H1 (cell line): ENCODE measurements at regions not wholly inside any gene's neighbourhood (a gene's known extent, or its start where the extent isn't known, plus 50 kb on each side); places are given as distances from the start of the nearest gene placed in this dataset.

Source experiments
- CTCF ChIA-PET: fragments of 300-600 bp; sonication (Branson Sonifier 250); formaldehyde crosslinking; loops from one replicate; lab custom pipeline; 2021; ENCODE audit not compliant: partially characterized antibody; lab: Charles Lee
- POLR2A ChIA-PET: fragments of 300-600 bp; sonication (Branson Sonifier 250); formaldehyde crosslinking; loops from one replicate; lab custom pipeline; 2021; ENCODE audit warnings: inconsistent platforms; ENCODE audit not compliant: partially characterized antibody; lab: Charles Lee
- DNase-seq, 2 experiments: peaks; one replicate each; pipeline versions ENCODE4 v3.0.0 to v3.0.0-alpha.2; 2010 to 2022; ENCODE audit warnings: low spot score in 2 of 2, low read depth in 1 of 2, mixed read lengths in 1 of 2
- FAIRE-seq: peaks from 2 replicates; lab custom pipeline; 2011; peaks lifted over from hg19 to GRCh38; lab: Jason Lieb, UNC
- H2AFZ ChIP-seq: 2 replicates; pipeline ENCODE4 v1.8.1; 2012; ENCODE audit warnings: low read length, inconsistent platforms
- H2AK5ac ChIP-seq: 2 replicates; pipeline ENCODE4 v1.6.1; 2013; ENCODE audit warnings: low read depth, low read length
- H2BK120ac ChIP-seq: replicated peaks from 2 replicates; pipeline ENCODE3; 2013; ENCODE audit warnings: low read depth, low read length, inconsistent platforms
- H2BK12ac ChIP-seq: 2 replicates; pipeline ENCODE4 v1.6.1; 2013; ENCODE audit warnings: low read depth, low read length
- H2BK15ac ChIP-seq: 2 replicates; pipeline ENCODE4 v1.6.1; 2013; ENCODE audit warnings: low read length
- H2BK20ac ChIP-seq: 2 replicates; pipeline ENCODE4 v1.6.1; 2013; ENCODE audit warnings: low read length
- H2BK5ac ChIP-seq: 2 replicates; pipeline ENCODE4 v1.6.1; 2013; ENCODE audit warnings: low read depth, low read length
- H3K14ac ChIP-seq: 2 replicates; pipeline ENCODE4 v1.6.1; 2013; ENCODE audit warnings: inconsistent platforms; ENCODE audit not compliant: insufficient read length
- H3K18ac ChIP-seq: 2 replicates; pipeline ENCODE4 v1.6.1; 2013; ENCODE audit warnings: low read length; ENCODE audit errors: extremely low read depth
- H3K23ac ChIP-seq: 2 replicates; pipeline ENCODE4 v1.6.1; 2013; ENCODE audit warnings: inconsistent platforms; ENCODE audit not compliant: insufficient read length
- H3K23me2 ChIP-seq: 2 replicates; pipeline ENCODE4 v1.6.1; 2013; ENCODE audit warnings: low read depth, low read length
- H3K27ac ChIP-seq: 2 replicates; pipeline ENCODE4 v1.6.1; 2011; ENCODE audit warnings: low read depth, low read length, inconsistent platforms
- H3K27me3 ChIP-seq, 4 experiments: replicated peaks in 1 of 4; 1 replicate in 1 of 4; 2 replicates in 3 of 4; pipeline versions ENCODE4 v1.6.1 to v1.8.1; 2011 to 2013; ENCODE audit warnings: low read length in 3 of 4, mild to moderate bottlenecking in 3 of 4, inconsistent platforms in 2 of 4, mixed read lengths in 2 of 4, moderate library complexity in 1 of 4; ENCODE audit not compliant: control insufficient read depth in 3 of 4, insufficient read depth in 3 of 4; ENCODE audit errors: extremely low read depth in 1 of 4
- H3K36me3 ChIP-seq, 4 experiments: 2 replicates each; pipeline versions ENCODE4 v1.6.1 to v1.8.1; 2011 to 2013; ENCODE audit warnings: mild to moderate bottlenecking in 4 of 4, low read length in 3 of 4, moderate library complexity in 2 of 4, control low read depth in 1 of 4, inconsistent platforms in 1 of 4; ENCODE audit not compliant: insufficient read depth in 4 of 4, control insufficient read depth in 2 of 4
- H3K4ac ChIP-seq: replicated peaks from 2 replicates; pipeline ENCODE3; 2013; ENCODE audit warnings: low read length, low read depth, mixed read lengths, inconsistent platforms; ENCODE audit not compliant: insufficient read length
- H3K4me1 ChIP-seq, 4 experiments: replicated peaks in 1 of 4; 1 replicate in 1 of 4; 2 replicates in 3 of 4; pipeline versions ENCODE4 v1.6.1 to v1.8.1; 2011 to 2013; ENCODE audit warnings: low read length in 3 of 4, inconsistent platforms in 2 of 4, mixed read lengths in 1 of 4; ENCODE audit not compliant: insufficient read depth in 4 of 4, control insufficient read depth in 3 of 4
- H3K4me2 ChIP-seq, 2 experiments: 2 replicates each; pipeline versions ENCODE4 v1.6.1 to v1.8.1; 2011 to 2013; ENCODE audit warnings: low read depth in 2 of 2, low read length in 2 of 2, control low read depth in 1 of 2, inconsistent platforms in 1 of 2, mild to moderate bottlenecking in 1 of 2; ENCODE audit not compliant: insufficient read depth in 1 of 2
- H3K4me3 ChIP-seq, 4 experiments: fragments of 200-600, 300-600 bp in 1 of 4; sonication (generic), shearing (Covaris generic), sonication (Bioruptor Twin) in 1 of 4; 2 replicates each; pipeline versions ENCODE4 v1.5.1 to v1.8.1; 2011 to 2016; ENCODE audit warnings: low read length in 4 of 4, low read depth in 3 of 4, control low read depth in 2 of 4, inconsistent platforms in 2 of 4, mild to moderate bottlenecking in 2 of 4, mixed read lengths in 1 of 4, moderate library complexity in 1 of 4; ENCODE audit not compliant: insufficient read depth in 2 of 4; ENCODE audit errors: extremely low read depth in 1 of 4
- H3K56ac ChIP-seq: replicated peaks from 2 replicates; pipeline ENCODE3; 2013; ENCODE audit warnings: low read depth, mild to moderate bottlenecking, mixed read lengths, low read length, inconsistent platforms; ENCODE audit not compliant: insufficient read length
- H3K79me1 ChIP-seq: 2 replicates; pipeline ENCODE4 v1.6.1; 2013; ENCODE audit warnings: low read depth, low read length, control low read depth
- H3K79me2 ChIP-seq, 2 experiments: 2 replicates each; pipeline versions ENCODE4 v1.6.1 to v1.8.1; 2012 to 2013; ENCODE audit warnings: low read length in 2 of 2, mild to moderate bottlenecking in 2 of 2, inconsistent platforms in 1 of 2; ENCODE audit not compliant: insufficient read depth in 2 of 2, control insufficient read depth in 1 of 2
- H3K9ac ChIP-seq, 4 experiments: replicated peaks in 1 of 4; 1 replicate in 1 of 4; 2 replicates in 3 of 4; pipeline versions ENCODE4 v1.6.1 to v1.8.1; 2011 to 2013; ENCODE audit warnings: low read depth in 3 of 4, low read length in 3 of 4, control low read depth in 2 of 4, mild to moderate bottlenecking in 2 of 4, moderate library complexity in 2 of 4, inconsistent platforms in 1 of 4; ENCODE audit errors: extremely low read depth in 1 of 4
- H3K9me3 ChIP-seq, 2 experiments: 2 replicates each; pipeline versions ENCODE4 v1.6.1 to v1.8.1; 2012 to 2013; ENCODE audit warnings: mild to moderate bottlenecking in 2 of 2, moderate library complexity in 2 of 2, control low read depth in 1 of 2, inconsistent platforms in 1 of 2, low read depth in 1 of 2, low read length in 1 of 2, mixed read lengths in 1 of 2; ENCODE audit not compliant: insufficient read depth in 2 of 2
- H4K20me1 ChIP-seq, 2 experiments: replicated peaks in 1 of 2; 2 replicates each; pipeline versions ENCODE3 to v1.8.1; 2011 to 2013; ENCODE audit warnings: inconsistent platforms in 2 of 2, low read length in 2 of 2, mild to moderate bottlenecking in 1 of 2; ENCODE audit not compliant: insufficient read depth in 2 of 2, control insufficient read depth in 1 of 2
- H4K5ac ChIP-seq: 2 replicates; pipeline ENCODE4 v1.6.1; 2013; ENCODE audit warnings: low read length, low read depth, mixed read lengths, inconsistent platforms; ENCODE audit not compliant: insufficient read length
- H4K8ac ChIP-seq: 2 replicates; pipeline ENCODE4 v1.8.0; 2013; ENCODE audit warnings: mild to moderate bottlenecking, moderate library complexity, low read length, inconsistent platforms; ENCODE audit not compliant: insufficient read depth; ENCODE audit errors: extremely low read depth
- H4K91ac ChIP-seq: replicated peaks from 2 replicates; pipeline ENCODE3; 2013; ENCODE audit warnings: low read length, mixed read lengths, inconsistent platforms; ENCODE audit not compliant: insufficient read length
- GABPA ChIP-seq: IDR thresholded peaks from 2 replicates; pipeline ENCODE4 v1.6.1; 2011; ENCODE audit warnings: mild to moderate bottlenecking, low read length, moderate library complexity, borderline replicate concordance; ENCODE audit not compliant: insufficient read depth
- HDAC6 ChIP-seq: IDR thresholded peaks from one replicate; pipeline ENCODE4 v1.7.1; 2012; ENCODE audit warnings: low read depth, mild to moderate bottlenecking, inconsistent platforms, low read length, moderate library complexity
- POU5F1 ChIP-seq: IDR thresholded peaks from 2 replicates; pipeline ENCODE4 v1.6.1; 2011; ENCODE audit warnings: low read depth, mild to moderate bottlenecking, low read length, moderate library complexity
- RXRA ChIP-seq: IDR thresholded peaks from 2 replicates; pipeline ENCODE4 v1.6.1; 2011; ENCODE audit warnings: low read depth, mild to moderate bottlenecking, low read length, moderate library complexity; ENCODE audit not compliant: insufficient read depth
- SIRT6 ChIP-seq: IDR thresholded peaks from one replicate; pipeline ENCODE4 v1.7.1; 2012; ENCODE audit warnings: low read length, inconsistent platforms
- SP4 ChIP-seq: IDR thresholded peaks from 2 replicates; pipeline ENCODE4 v1.6.1; 2012; ENCODE audit warnings: low read length, inconsistent platforms
- SRF ChIP-seq: IDR thresholded peaks from 2 replicates; pipeline ENCODE4 v1.6.1; 2011; ENCODE audit warnings: mild to moderate bottlenecking, low read depth, low read length, moderate library complexity
- YY1 ChIP-seq: IDR thresholded peaks from 2 replicates; pipeline ENCODE4 v1.6.1; 2011; ENCODE audit warnings: low read depth, mild to moderate bottlenecking, low read length
- ZNF274 ChIP-seq: IDR thresholded peaks from 2 replicates; pipeline ENCODE4 v1.7.0; 2012; ENCODE audit warnings: low read length, borderline replicate concordance; ENCODE audit errors: extremely low read depth
- TF ChIP-seq, protein P1 (sequence below), 3 experiments: IDR thresholded peaks; 1 replicate in 2 of 3; 2 replicates in 1 of 3; pipeline versions ENCODE4 v1.5.1 to v1.6.1; 2011; ENCODE audit warnings: low read length in 3 of 3, mild to moderate bottlenecking in 3 of 3, inconsistent platforms in 2 of 3, low read depth in 1 of 3, moderate library complexity in 1 of 3; ENCODE audit not compliant: insufficient read depth in 1 of 3; ENCODE audit errors: control extremely low read depth in 1 of 3
- TF ChIP-seq, protein P2 (sequence below): IDR thresholded peaks from 2 replicates; pipeline ENCODE4 v1.6.1; 2012; ENCODE audit warnings: inconsistent platforms
- TF ChIP-seq, protein P3 (sequence below): IDR thresholded peaks from 2 replicates; pipeline ENCODE4 v1.6.1; 2011; ENCODE audit warnings: low read length, improper control_type of control experiment

DNA sequence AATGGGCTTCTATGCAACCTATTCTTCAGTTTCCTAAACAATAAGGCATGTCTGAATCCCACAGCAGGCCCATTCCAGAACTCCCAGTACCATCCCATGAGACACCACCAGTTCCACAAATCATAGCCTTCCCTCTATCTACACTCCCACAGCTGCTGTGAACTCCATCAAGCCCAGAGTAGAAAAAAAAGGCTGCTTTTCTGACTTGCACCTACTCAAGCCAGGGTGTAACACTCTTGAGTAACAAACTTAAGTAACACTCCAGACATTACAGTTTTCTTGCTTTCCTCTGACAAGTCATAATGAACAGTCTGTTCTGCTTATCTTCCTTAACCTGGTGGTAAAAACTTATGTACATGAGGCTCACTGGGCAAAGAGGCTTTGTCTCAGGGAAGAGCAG, 283.1 kb downstream of the NFKBIZ start:
- no peak overlapping the region for H3K14ac ChIP-seq
- H3K79me1 ChIP-seq = no peaks in the 10 kb centered on the region
- H3K23ac ChIP-seq = no peak overlapping the region
- no peaks in the 10 kb centered on the region for H4K20me1 ChIP-seq
- no peak overlapping the region for H3K56ac ChIP-seq
- H3K23me2 ChIP-seq = no peaks in the 10 kb centered on the region
- no peak overlapping the region for H3K9ac ChIP-seq
- ChIA-PET CTCF (no interaction called here), POLR2A (no interaction called here)
- H3K27me3 ChIP-seq = no peaks in the 10 kb centered on the region
- no peaks in the 10 kb centered on the region for H3K9me3 ChIP-seq
- H4K8ac ChIP-seq = no peak overlapping the region
- no peaks in the 10 kb centered on the region for H3K36me3 ChIP-seq
- H3K4me1 ChIP-seq = no peaks in the 10 kb centered on the region
- peak overlapping the region; percentile 44; the same call in 1 of the 2 replicates for H2AFZ ChIP-seq
- no peak overlapping the region for H3K27ac ChIP-seq
- H4K5ac ChIP-seq = no peak overlapping the region
- H2BK5ac ChIP-seq = no peak overlapping the region
- H2AK5ac ChIP-seq = no peak overlapping the region
- no peak overlapping the region for H3K4me3 ChIP-seq
- DNase-seq = no peak
- no peak overlapping the region for H2BK20ac ChIP-seq
- H3K18ac ChIP-seq = no peak overlapping the region
- H3K4ac ChIP-seq = no peak overlapping the region
- H2BK12ac ChIP-seq = no peak overlapping the region
- FAIRE-seq = no peak
- no peak overlapping the region for H4K91ac ChIP-seq
- H2BK15ac ChIP-seq = no peak overlapping the region
- H2BK120ac ChIP-seq = no peak overlapping the region
- H3K4me2 ChIP-seq = no peak overlapping the region
- H3K79me2 ChIP-seq = no peaks in the 10 kb centered on the region
- TF ChIP-seq, protein P1, sequence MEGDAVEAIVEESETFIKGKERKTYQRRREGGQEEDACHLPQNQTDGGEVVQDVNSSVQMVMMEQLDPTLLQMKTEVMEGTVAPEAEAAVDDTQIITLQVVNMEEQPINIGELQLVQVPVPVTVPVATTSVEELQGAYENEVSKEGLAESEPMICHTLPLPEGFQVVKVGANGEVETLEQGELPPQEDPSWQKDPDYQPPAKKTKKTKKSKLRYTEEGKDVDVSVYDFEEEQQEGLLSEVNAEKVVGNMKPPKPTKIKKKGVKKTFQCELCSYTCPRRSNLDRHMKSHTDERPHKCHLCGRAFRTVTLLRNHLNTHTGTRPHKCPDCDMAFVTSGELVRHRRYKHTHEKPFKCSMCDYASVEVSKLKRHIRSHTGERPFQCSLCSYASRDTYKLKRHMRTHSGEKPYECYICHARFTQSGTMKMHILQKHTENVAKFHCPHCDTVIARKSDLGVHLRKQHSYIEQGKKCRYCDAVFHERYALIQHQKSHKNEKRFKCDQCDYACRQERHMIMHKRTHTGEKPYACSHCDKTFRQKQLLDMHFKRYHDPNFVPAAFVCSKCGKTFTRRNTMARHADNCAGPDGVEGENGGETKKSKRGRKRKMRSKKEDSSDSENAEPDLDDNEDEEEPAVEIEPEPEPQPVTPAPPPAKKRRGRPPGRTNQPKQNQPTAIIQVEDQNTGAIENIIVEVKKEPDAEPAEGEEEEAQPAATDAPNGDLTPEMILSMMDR (IDR thresholded peaks at IDR 0.05; ENCODE audit: control extremely low read depth in 1 of 3, insufficient read depth in 1 of 3, low read depth in 1 of 3, low read length in 3 of 3) = no peak
- TF ChIP-seq YY1 (no peak), SIRT6 (no peak), POU5F1 (no peak), HDAC6 (no peak), ZNF274 (no peak), SRF (no peak), RXRA (no peak), SP4 (no peak), GABPA (no peak)
- TF ChIP-seq, protein P2, sequence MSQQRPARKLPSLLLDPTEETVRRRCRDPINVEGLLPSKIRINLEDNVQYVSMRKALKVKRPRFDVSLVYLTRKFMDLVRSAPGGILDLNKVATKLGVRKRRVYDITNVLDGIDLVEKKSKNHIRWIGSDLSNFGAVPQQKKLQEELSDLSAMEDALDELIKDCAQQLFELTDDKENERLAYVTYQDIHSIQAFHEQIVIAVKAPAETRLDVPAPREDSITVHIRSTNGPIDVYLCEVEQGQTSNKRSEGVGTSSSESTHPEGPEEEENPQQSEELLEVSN = no peak
- TF ChIP-seq, protein P3, sequence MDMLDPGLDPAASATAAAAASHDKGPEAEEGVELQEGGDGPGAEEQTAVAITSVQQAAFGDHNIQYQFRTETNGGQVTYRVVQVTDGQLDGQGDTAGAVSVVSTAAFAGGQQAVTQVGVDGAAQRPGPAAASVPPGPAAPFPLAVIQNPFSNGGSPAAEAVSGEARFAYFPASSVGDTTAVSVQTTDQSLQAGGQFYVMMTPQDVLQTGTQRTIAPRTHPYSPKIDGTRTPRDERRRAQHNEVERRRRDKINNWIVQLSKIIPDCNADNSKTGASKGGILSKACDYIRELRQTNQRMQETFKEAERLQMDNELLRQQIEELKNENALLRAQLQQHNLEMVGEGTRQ = no peak
